KMS-11 (cell line): ENCODE measurements at regions not wholly inside any gene's neighbourhood (a gene's known extent, or its start where the extent isn't known, plus 50 kb on each side); places are given as distances from the start of the nearest gene placed in this dataset.

Experiments
- H2AFZ ChIP-seq: fragments of 200-600 bp; sonication (generic); 2 replicates; pipeline ENCODE4 v1.6.1; 2016; ENCODE audit warnings: antibody characterized with exemption, mixed run types, low read depth
- H3K27ac ChIP-seq: fragments of 200-600 bp; sonication (generic); 2 replicates; pipeline ENCODE4 v1.6.1; 2016; ENCODE audit warnings: mild to moderate bottlenecking, mixed run types
- H3K27me3 ChIP-seq: fragments of 200-600 bp; sonication (generic); 2 replicates; pipeline ENCODE4 v1.6.1; 2017; ENCODE audit warnings: mild to moderate bottlenecking, low read depth, mixed run types, moderate library complexity; ENCODE audit not compliant: insufficient read depth
- H3K36me3 ChIP-seq: fragments of 200-600 bp; sonication (generic); 2 replicates; pipeline ENCODE4 v1.6.1; 2017; ENCODE audit warnings: mild to moderate bottlenecking, mixed run types; ENCODE audit not compliant: insufficient read depth
- H3K4me1 ChIP-seq: fragments of 200-600 bp; sonication (generic); 2 replicates; pipeline ENCODE4 v1.6.1; 2016; ENCODE audit warnings: mild to moderate bottlenecking, low read depth, mixed run types; ENCODE audit not compliant: poor library complexity, severe bottlenecking
- H3K4me2 ChIP-seq: fragments of 200-600 bp; sonication (generic); 2 replicates; pipeline ENCODE4 v1.7.0; 2016; ENCODE audit warnings: mild to moderate bottlenecking, mixed run types
- H3K4me3 ChIP-seq: fragments of 200-600 bp; sonication (generic); IDR thresholded peaks from 2 replicates; pipeline ENCODE4 v1.6.1; 2017; ENCODE audit warnings: low read depth, low read length, mixed read lengths; ENCODE audit not compliant: insufficient read depth
- H3K79me2 ChIP-seq: fragments of 200-600 bp; sonication (generic); 2 replicates; pipeline ENCODE4 v1.6.1; 2016; ENCODE audit warnings: low read depth, mixed run types; ENCODE audit not compliant: insufficient read depth
- H3K9ac ChIP-seq: fragments of 200-600 bp; sonication (generic); 2 replicates; pipeline ENCODE4 v1.6.1; 2016; ENCODE audit warnings: mild to moderate bottlenecking, mixed run types
- H4K20me1 ChIP-seq: fragments of 200-600 bp; sonication (generic); 2 replicates; pipeline ENCODE4 v1.6.1; 2016; ENCODE audit warnings: mild to moderate bottlenecking, mixed run types; ENCODE audit not compliant: insufficient read depth
- TF ChIP-seq, protein P1 (sequence below): fragments of 200-600 bp; sonication (generic); conservative IDR thresholded peaks from 2 replicates; pipeline ENCODE4 v1.6.1; 2017; ENCODE audit warnings: low read depth, mild to moderate bottlenecking, antibody characterized with exemption, low read length, moderate library complexity, mixed read lengths

DNA sequence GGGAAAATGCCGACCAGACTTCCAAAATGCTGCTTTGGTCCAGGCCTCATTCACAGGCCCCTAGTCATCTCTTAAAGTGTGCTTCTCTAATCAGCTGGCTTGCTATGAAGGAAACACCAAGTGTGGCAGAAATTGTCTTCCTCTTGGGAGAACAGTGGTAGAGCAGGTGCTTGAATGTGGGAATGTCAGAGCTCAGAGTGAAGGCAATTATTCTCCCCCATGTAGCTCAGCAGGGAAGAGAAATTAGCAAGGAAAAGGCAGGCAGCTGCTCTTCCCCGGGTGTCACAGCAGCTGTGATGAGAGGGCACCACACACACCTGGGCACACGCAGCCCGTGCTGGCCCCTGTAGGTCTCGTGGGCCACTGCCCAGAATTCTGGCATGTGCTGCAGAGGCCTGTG lies 358.5 kb downstream of the WDR72 start:
- TF ChIP-seq, protein P1, sequence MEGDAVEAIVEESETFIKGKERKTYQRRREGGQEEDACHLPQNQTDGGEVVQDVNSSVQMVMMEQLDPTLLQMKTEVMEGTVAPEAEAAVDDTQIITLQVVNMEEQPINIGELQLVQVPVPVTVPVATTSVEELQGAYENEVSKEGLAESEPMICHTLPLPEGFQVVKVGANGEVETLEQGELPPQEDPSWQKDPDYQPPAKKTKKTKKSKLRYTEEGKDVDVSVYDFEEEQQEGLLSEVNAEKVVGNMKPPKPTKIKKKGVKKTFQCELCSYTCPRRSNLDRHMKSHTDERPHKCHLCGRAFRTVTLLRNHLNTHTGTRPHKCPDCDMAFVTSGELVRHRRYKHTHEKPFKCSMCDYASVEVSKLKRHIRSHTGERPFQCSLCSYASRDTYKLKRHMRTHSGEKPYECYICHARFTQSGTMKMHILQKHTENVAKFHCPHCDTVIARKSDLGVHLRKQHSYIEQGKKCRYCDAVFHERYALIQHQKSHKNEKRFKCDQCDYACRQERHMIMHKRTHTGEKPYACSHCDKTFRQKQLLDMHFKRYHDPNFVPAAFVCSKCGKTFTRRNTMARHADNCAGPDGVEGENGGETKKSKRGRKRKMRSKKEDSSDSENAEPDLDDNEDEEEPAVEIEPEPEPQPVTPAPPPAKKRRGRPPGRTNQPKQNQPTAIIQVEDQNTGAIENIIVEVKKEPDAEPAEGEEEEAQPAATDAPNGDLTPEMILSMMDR, result no peak
- no peaks in the 10 kb centered on the region for H4K20me1 ChIP-seq
- H3K27ac ChIP-seq, result no peak overlapping the region
- no peak overlapping the region for H3K4me2 ChIP-seq
- no peaks in the 10 kb centered on the region for H3K4me1 ChIP-seq
- no peaks in the 10 kb centered on the region for H3K79me2 ChIP-seq
- no peak overlapping the region for H3K9ac ChIP-seq
- no peaks in the 10 kb centered on the region for H3K27me3 ChIP-seq
- no peak overlapping the region for H3K4me3 ChIP-seq
- no peak overlapping the region for H2AFZ ChIP-seq
- no peaks in the 10 kb centered on the region for H3K36me3 ChIP-seq

DNA sequence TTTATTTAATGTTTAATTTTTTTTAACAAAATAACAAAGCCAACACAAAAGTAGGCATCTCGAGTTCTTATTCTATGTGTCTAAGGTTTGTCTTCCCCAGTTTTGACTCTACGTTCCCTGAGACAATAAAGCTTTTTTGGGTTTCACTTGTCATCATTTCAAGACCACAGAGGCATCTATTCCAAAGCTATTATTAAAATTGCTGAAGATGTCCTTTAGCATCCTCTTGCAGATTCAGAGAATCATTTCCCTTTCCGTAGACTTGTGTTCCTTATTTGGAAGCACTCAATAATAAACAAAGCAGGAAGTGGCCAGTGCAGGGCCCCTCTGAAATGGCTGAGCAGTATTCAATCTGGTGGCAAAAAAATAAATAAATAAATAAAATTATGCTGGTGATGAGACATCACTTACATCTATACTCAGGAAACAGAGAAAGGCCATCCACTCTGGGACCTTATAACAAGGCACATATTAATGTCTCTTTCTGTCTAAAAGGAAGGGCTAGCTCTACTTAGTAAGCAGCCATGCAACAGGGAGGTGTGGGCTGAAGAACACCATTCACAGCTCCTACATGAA lies 362.3 kb downstream of the WDR72 start:
- Histone ChIP-seq H3K4me2 (no peak overlapping the region), H4K20me1 (no peaks in the 10 kb centered on the region), H3K4me3 (no peak overlapping the region), H2AFZ (no peak overlapping the region), H3K79me2 (no peaks in the 10 kb centered on the region), H3K9ac (no peak overlapping the region), H3K4me1 (no peaks in the 10 kb centered on the region), H3K27ac (no peak overlapping the region), H3K36me3 (no peaks in the 10 kb centered on the region), H3K27me3 (no peaks in the 10 kb centered on the region)
- TF ChIP-seq, protein P1, result no peak

DNA sequence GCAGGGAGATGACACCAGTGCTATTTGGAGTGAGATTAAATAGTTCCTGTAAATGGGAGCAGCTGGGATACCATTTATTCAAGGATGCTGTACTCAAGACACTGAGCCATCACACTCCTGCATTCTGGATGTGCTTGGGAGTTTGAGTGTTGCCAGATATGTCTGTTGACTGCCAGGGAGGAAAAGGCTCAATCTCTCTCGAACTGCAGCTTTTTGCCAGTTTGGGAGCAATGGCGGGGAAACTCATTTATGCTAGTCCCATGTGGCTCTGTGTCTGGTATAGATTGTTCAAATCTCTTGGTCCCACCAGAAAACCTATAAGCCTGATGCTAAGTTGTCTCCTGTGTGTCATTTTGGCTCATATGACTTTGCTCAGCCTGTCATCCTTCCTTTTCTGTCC lies 363.6 kb downstream of the WDR72 start:
- Histone ChIP-seq H3K9ac (no peak overlapping the region), H4K20me1 (no peaks in the 10 kb centered on the region), H3K27me3 (no peaks in the 10 kb centered on the region), H3K27ac (no peak overlapping the region), H3K4me3 (no peak overlapping the region), H3K36me3 (no peaks in the 10 kb centered on the region), H3K79me2 (no peaks in the 10 kb centered on the region), H2AFZ (no peak overlapping the region), H3K4me1 (no peaks in the 10 kb centered on the region), H3K4me2 (no peak overlapping the region)
- TF ChIP-seq, protein P1, result no peak

DNA sequence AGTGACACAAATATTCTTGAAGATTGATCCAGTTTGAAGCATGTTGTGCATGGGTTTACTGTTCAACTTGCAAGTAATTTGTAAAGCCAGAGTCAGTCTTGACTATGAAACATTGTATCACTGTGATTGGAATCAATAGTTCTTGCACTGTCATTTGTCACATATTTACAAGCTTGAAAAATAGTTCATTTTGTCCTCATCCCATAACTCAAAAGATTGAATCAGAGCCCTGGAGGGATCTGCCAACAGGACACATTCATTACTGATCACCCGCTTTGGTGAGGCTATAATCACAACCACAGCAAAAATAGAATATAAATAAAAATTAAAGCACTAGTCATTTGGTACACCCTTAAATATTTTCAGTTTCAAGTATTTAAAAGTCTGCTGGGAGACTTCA lies 368.9 kb downstream of the WDR72 start:
- TF ChIP-seq, protein P1, result no peak

More for the DNA sequence above, 368.9 kb downstream of the WDR72 start:
- Histone ChIP-seq H3K27ac (no peak overlapping the region), H3K4me1 (no peaks in the 10 kb centered on the region), H2AFZ (no peak overlapping the region), H3K9ac (no peak overlapping the region), H3K4me2 (no peak overlapping the region), H3K27me3 (no peaks in the 10 kb centered on the region), H3K4me3 (no peak overlapping the region), H3K79me2 (no peaks in the 10 kb centered on the region), H3K36me3 (no peaks in the 10 kb centered on the region), H4K20me1 (no peaks in the 10 kb centered on the region)
